K562 (cell line): ENCODE measurements at regions not wholly inside any gene's neighbourhood (a gene's known extent, or its start where the extent isn't known, plus 50 kb on each side); places are given as distances from the start of the nearest gene placed in this dataset.

ENCODE experiments used
- BHLHE40 ChIP-seq: IDR thresholded peaks from 2 replicates; pipeline ENCODE4 v1.6.1; 2011; ENCODE audit warnings: low read length, improper control_type of control experiment
- FOXJ2 ChIP-seq: fragments of 200-800 bp; sonication (Bioruptor generic); IDR thresholded peaks from 2 replicates; pipeline ENCODE4 v1.6.1; 2016; ENCODE audit warnings: missing genetic modification characterization, missing compliant biosample characterization
- FOXK1 ChIP-seq: sonication (generic); formaldehyde crosslinking; IDR thresholded peaks from 2 replicates; pipeline ENCODE4 v1.8.0; 2022; ENCODE audit warnings: missing genetic modification reagents, mild to moderate bottlenecking, borderline replicate concordance
- FOXP1 ChIP-seq: sonication (generic); formaldehyde crosslinking; IDR thresholded peaks from 2 replicates; pipeline ENCODE4 v1.8.0; 2022; ENCODE audit warnings: mild to moderate bottlenecking, missing genetic modification reagents
- HMGN3 ChIP-seq: IDR thresholded peaks from 2 replicates; pipeline ENCODE4 v1.6.1; 2011; ENCODE audit warnings: borderline replicate concordance, low read depth, mild to moderate bottlenecking, mixed read lengths, low read length; ENCODE audit not compliant: insufficient read length; ENCODE audit errors: extremely low read depth
- SMAD1 ChIP-seq: fragments of 150-350 bp; IDR thresholded peaks from 2 replicates; pipeline ENCODE4 v1.6.1; 2014; ENCODE audit warnings: low read length, low read depth; ENCODE audit not compliant: partially characterized antibody
- SUPT5H ChIP-seq: fragments of 450-650 bp; IDR thresholded peaks from 2 replicates; pipeline ENCODE4 v1.6.1; 2016
- TAF9B ChIP-seq: fragments of 450-650 bp; IDR thresholded peaks from 2 replicates; pipeline ENCODE4 v1.6.1; 2018; ENCODE audit warnings: mild to moderate bottlenecking; ENCODE audit not compliant: partially characterized antibody
- ZNF146 ChIP-seq: IDR thresholded peaks from one replicate; pipeline ENCODE4 v1.6.1; 2018; ENCODE audit warnings: missing compliant biosample characterization; ENCODE audit not compliant: unreplicated experiment
- TF ChIP-seq, protein P1 (sequence below): fragments of 450-650 bp; IDR thresholded peaks from 2 replicates; pipeline ENCODE4 v1.6.1; 2016; ENCODE audit warnings: mild to moderate bottlenecking, moderate library complexity

DNA sequence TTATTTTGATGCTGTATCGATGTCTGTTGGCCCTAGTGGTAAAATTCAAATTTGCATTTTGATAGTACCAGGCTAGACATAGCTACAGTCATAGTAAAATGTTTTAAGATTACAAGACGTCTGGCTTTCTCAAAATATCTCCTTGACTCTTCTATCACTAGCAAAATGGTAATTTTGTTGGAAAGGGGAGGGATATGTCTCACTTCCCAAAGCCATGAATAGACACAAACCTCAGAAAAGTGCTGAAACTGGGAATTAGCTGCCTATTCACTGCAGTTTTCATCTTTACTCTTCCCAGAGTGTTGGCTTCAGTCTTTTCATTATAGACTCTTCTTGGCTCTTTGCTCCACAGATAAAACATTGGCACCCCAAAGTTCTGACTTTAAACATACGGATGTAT lies 1009.9 kb downstream of the ADGRL2 start (continued):
- TF ChIP-seq FOXJ2 (tag) (no peak), SMAD1 (no peak), FOXK1 (CRISPR knock-in tag) (no peak), SUPT5H (no peak), BHLHE40 (no peak), HMGN3 (no peak), TAF9B (no peak), ZNF146 (CRISPR knock-in tag) (no peak), FOXP1 (CRISPR knock-in tag) (no peak)
- TF ChIP-seq, protein P1, sequence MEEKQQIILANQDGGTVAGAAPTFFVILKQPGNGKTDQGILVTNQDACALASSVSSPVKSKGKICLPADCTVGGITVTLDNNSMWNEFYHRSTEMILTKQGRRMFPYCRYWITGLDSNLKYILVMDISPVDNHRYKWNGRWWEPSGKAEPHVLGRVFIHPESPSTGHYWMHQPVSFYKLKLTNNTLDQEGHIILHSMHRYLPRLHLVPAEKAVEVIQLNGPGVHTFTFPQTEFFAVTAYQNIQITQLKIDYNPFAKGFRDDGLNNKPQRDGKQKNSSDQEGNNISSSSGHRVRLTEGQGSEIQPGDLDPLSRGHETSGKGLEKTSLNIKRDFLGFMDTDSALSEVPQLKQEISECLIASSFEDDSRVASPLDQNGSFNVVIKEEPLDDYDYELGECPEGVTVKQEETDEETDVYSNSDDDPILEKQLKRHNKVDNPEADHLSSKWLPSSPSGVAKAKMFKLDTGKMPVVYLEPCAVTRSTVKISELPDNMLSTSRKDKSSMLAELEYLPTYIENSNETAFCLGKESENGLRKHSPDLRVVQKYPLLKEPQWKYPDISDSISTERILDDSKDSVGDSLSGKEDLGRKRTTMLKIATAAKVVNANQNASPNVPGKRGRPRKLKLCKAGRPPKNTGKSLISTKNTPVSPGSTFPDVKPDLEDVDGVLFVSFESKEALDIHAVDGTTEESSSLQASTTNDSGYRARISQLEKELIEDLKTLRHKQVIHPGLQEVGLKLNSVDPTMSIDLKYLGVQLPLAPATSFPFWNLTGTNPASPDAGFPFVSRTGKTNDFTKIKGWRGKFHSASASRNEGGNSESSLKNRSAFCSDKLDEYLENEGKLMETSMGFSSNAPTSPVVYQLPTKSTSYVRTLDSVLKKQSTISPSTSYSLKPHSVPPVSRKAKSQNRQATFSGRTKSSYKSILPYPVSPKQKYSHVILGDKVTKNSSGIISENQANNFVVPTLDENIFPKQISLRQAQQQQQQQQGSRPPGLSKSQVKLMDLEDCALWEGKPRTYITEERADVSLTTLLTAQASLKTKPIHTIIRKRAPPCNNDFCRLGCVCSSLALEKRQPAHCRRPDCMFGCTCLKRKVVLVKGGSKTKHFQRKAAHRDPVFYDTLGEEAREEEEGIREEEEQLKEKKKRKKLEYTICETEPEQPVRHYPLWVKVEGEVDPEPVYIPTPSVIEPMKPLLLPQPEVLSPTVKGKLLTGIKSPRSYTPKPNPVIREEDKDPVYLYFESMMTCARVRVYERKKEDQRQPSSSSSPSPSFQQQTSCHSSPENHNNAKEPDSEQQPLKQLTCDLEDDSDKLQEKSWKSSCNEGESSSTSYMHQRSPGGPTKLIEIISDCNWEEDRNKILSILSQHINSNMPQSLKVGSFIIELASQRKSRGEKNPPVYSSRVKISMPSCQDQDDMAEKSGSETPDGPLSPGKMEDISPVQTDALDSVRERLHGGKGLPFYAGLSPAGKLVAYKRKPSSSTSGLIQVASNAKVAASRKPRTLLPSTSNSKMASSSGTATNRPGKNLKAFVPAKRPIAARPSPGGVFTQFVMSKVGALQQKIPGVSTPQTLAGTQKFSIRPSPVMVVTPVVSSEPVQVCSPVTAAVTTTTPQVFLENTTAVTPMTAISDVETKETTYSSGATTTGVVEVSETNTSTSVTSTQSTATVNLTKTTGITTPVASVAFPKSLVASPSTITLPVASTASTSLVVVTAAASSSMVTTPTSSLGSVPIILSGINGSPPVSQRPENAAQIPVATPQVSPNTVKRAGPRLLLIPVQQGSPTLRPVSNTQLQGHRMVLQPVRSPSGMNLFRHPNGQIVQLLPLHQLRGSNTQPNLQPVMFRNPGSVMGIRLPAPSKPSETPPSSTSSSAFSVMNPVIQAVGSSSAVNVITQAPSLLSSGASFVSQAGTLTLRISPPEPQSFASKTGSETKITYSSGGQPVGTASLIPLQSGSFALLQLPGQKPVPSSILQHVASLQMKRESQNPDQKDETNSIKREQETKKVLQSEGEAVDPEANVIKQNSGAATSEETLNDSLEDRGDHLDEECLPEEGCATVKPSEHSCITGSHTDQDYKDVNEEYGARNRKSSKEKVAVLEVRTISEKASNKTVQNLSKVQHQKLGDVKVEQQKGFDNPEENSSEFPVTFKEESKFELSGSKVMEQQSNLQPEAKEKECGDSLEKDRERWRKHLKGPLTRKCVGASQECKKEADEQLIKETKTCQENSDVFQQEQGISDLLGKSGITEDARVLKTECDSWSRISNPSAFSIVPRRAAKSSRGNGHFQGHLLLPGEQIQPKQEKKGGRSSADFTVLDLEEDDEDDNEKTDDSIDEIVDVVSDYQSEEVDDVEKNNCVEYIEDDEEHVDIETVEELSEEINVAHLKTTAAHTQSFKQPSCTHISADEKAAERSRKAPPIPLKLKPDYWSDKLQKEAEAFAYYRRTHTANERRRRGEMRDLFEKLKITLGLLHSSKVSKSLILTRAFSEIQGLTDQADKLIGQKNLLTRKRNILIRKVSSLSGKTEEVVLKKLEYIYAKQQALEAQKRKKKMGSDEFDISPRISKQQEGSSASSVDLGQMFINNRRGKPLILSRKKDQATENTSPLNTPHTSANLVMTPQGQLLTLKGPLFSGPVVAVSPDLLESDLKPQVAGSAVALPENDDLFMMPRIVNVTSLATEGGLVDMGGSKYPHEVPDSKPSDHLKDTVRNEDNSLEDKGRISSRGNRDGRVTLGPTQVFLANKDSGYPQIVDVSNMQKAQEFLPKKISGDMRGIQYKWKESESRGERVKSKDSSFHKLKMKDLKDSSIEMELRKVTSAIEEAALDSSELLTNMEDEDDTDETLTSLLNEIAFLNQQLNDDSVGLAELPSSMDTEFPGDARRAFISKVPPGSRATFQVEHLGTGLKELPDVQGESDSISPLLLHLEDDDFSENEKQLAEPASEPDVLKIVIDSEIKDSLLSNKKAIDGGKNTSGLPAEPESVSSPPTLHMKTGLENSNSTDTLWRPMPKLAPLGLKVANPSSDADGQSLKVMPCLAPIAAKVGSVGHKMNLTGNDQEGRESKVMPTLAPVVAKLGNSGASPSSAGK, result no peak
